IMR-90 (cell line): ENCODE measurements at regions not wholly inside any gene's neighbourhood (a gene's known extent, or its start where the extent isn't known, plus 50 kb on each side); places are given as distances from the start of the nearest gene placed in this dataset.

ENCODE experiments used
- ATAC-seq: fragments of 200-7000 bp; cut with Tn5 transposase; 2 replicates; pipeline ENCODE4 v1.9.1; 2020; ENCODE audit warnings: low read depth, mild to moderate bottlenecking, moderate library complexity
- BruUV-seq: library from RNA; stranded (reverse); fragments of 400-500 nt; replicated peaks from 2 replicates; lab custom pipeline; 2021; lab: Mats Ljungman, UMichigan
- CTCF ChIA-PET: fragments of 300-600 bp; formaldehyde crosslinking; extraction: SDS; loops from one replicate; lab custom pipeline; 2021; ENCODE audit warnings: antibody characterized with exemption; lab: Yijun Ruan, JAX
- POLR2A ChIA-PET: fragments of 300-600 bp; sonication (Branson Sonifier 250); formaldehyde crosslinking; loops from one replicate; lab custom pipeline; 2022; ENCODE audit warnings: antibody characterized with exemption; ENCODE audit not compliant: unreplicated experiment; lab: Charles Lee
- DNase-seq: peaks from one replicate; pipeline ENCODE4 v3.0.0; 2013
- H2AFZ ChIP-seq: replicated peaks from 2 replicates; pipeline ENCODE3; 2013; ENCODE audit warnings: low read length, mild to moderate bottlenecking; ENCODE audit not compliant: poor library complexity
- H2AK5ac ChIP-seq: 2 replicates; pipeline ENCODE4 v1.6.1; 2013; ENCODE audit warnings: low read depth, low read length, inconsistent platforms
- H2AK9ac ChIP-seq: replicated peaks from 2 replicates; pipeline ENCODE3; 2013; ENCODE audit warnings: mild to moderate bottlenecking, low read depth, low read length, moderate library complexity; ENCODE audit not compliant: poor library complexity
- H2BK120ac ChIP-seq: 2 replicates; pipeline ENCODE4 v1.6.1; 2013; ENCODE audit warnings: low read depth, low read length, inconsistent platforms
- H2BK15ac ChIP-seq: 3 replicates; pipeline ENCODE4 v1.6.1; 2013; ENCODE audit warnings: low read depth, low read length, inconsistent platforms
- H2BK20ac ChIP-seq: 2 replicates; pipeline ENCODE4 v1.6.1; 2013; ENCODE audit warnings: low read depth, mild to moderate bottlenecking, inconsistent platforms, low read length, moderate library complexity
- H2BK5ac ChIP-seq: 2 replicates; pipeline ENCODE4 v1.6.1; 2013; ENCODE audit warnings: mild to moderate bottlenecking, low read depth, low read length, inconsistent platforms; ENCODE audit not compliant: poor library complexity, severe bottlenecking
- H3K14ac ChIP-seq: replicated peaks from 2 replicates; pipeline ENCODE4 v1.6.1; 2013; ENCODE audit warnings: low read depth, low read length, inconsistent platforms
- H3K18ac ChIP-seq: 2 replicates; pipeline ENCODE4 v1.6.1; 2013; ENCODE audit warnings: low read depth, low read length, control low read depth
- H3K23ac ChIP-seq: 2 replicates; pipeline ENCODE4 v1.6.1; 2013; ENCODE audit warnings: low read depth, low read length, inconsistent platforms
- H3K27ac ChIP-seq: 2 replicates; pipeline ENCODE4 v1.5.1; 2013; ENCODE audit warnings: mild to moderate bottlenecking, control low read depth, low read length; ENCODE audit not compliant: insufficient read depth
- H3K27me3 ChIP-seq: 2 replicates; pipeline ENCODE4 v1.6.1; 2013; ENCODE audit warnings: low read length; ENCODE audit not compliant: control insufficient read depth, insufficient read depth
- H3K36me3 ChIP-seq: 2 replicates; pipeline ENCODE4 v1.6.1; 2013; ENCODE audit warnings: low read length, mixed read lengths; ENCODE audit not compliant: control insufficient read depth, insufficient read depth
- H3K4ac ChIP-seq: 2 replicates; pipeline ENCODE4 v1.6.1; 2013; ENCODE audit warnings: low read depth, low read length, inconsistent platforms
- H3K4me1 ChIP-seq: 2 replicates; pipeline ENCODE4 v1.6.1; 2013; ENCODE audit warnings: low read length, mixed read lengths; ENCODE audit not compliant: control insufficient read depth, insufficient read depth
- H3K4me2 ChIP-seq: 2 replicates; pipeline ENCODE4 v1.6.1; 2013; ENCODE audit warnings: low read depth, mild to moderate bottlenecking, control low read depth, low read length, moderate library complexity
- H3K4me3 ChIP-seq: 2 replicates; pipeline ENCODE4 v1.5.1; 2013; ENCODE audit warnings: low read depth, mild to moderate bottlenecking, control low read depth, low read length, moderate library complexity; ENCODE audit not compliant: insufficient read depth
- H3K56ac ChIP-seq: 2 replicates; pipeline ENCODE4 v1.6.1; 2013; ENCODE audit warnings: low read length, inconsistent platforms; ENCODE audit not compliant: insufficient read depth; ENCODE audit errors: extremely low read depth
- H3K79me1 ChIP-seq, 2 experiments: 2 replicates each; pipeline ENCODE4 v1.6.1; 2013; ENCODE audit warnings: low read length in 2 of 2, inconsistent platforms in 1 of 2, low read depth in 1 of 2
- H3K9ac ChIP-seq: 2 replicates; pipeline ENCODE4 v1.6.1; 2013; ENCODE audit warnings: low read depth, low read length, control low read depth
- H3K9me1 ChIP-seq: 2 replicates; pipeline ENCODE4 v1.6.1; 2013; ENCODE audit warnings: low read length, inconsistent platforms; ENCODE audit not compliant: insufficient read depth
- H3K9me3 ChIP-seq: 2 replicates; pipeline ENCODE4 v1.6.1; 2013; ENCODE audit warnings: low read length; ENCODE audit not compliant: control insufficient read depth, insufficient read depth
- H4K20me1 ChIP-seq: 2 replicates; pipeline ENCODE4 v1.6.1; 2013; ENCODE audit warnings: low read length, inconsistent platforms; ENCODE audit not compliant: insufficient read depth
- H4K5ac ChIP-seq: 2 replicates; pipeline ENCODE4 v1.6.1; 2013; ENCODE audit warnings: mild to moderate bottlenecking, low read depth, low read length, control low read depth
- H4K8ac ChIP-seq, 2 experiments: 2 replicates each; pipeline ENCODE4 v1.6.1; 2013; ENCODE audit warnings: low read depth in 2 of 2, low read length in 2 of 2, control low read depth in 1 of 2, inconsistent platforms in 1 of 2
- H4K91ac ChIP-seq: 2 replicates; pipeline ENCODE4 v1.6.1; 2013; ENCODE audit warnings: low read depth, low read length, inconsistent platforms; ENCODE audit not compliant: insufficient read depth
- CHD1 ChIP-seq: IDR thresholded peaks from 2 replicates; pipeline ENCODE4 v1.6.1; 2012; ENCODE audit warnings: low read depth, low read length, improper control_type of control experiment
- MAFK ChIP-seq: IDR thresholded peaks from 2 replicates; pipeline ENCODE4 v1.6.1; 2012; ENCODE audit warnings: low read depth, low read length, improper control_type of control experiment
- MXI1 ChIP-seq: IDR thresholded peaks from 2 replicates; pipeline ENCODE4 v1.6.1; 2012; ENCODE audit warnings: low read depth, mild to moderate bottlenecking, low read length, moderate library complexity, borderline replicate concordance
- NFE2L2 ChIP-seq: fragments of 150-350 bp; IDR thresholded peaks from 2 replicates; pipeline ENCODE4 v1.6.1; 2016; ENCODE audit warnings: low read depth, mild to moderate bottlenecking, low read length
- RAD21 ChIP-seq: IDR thresholded peaks from 2 replicates; pipeline ENCODE4 v1.6.1; 2012; ENCODE audit warnings: low read length, improper control_type of control experiment
- RCOR1 ChIP-seq: IDR thresholded peaks from 2 replicates; pipeline ENCODE4 v1.6.1; 2012; ENCODE audit warnings: mild to moderate bottlenecking, low read length, improper control_type of control experiment; ENCODE audit not compliant: insufficient replicate concordance
- SMC3 ChIP-seq: fragments of 150-350 bp; IDR thresholded peaks from 2 replicates; pipeline ENCODE4 v1.6.1; 2016; ENCODE audit warnings: low read depth, mild to moderate bottlenecking, antibody characterized with exemption, low read length, moderate library complexity
- WGBS, 2 experiments: methylation state at CpG; one replicate each; pipeline versions ENCODE4 v1.1.5 to v1.1.7; 2013; ENCODE audit warnings: missing lambda C conversion rate in 2 of 2; ENCODE audit not compliant: insufficient read length in 1 of 2; ENCODE audit errors: extremely low coverage in 2 of 2; 5-methylcytosine and 5-hydroxymethylcytosine counted together
- dilution Hi-C: fragments of 300-500 bp; cut with HindIII; formaldehyde crosslinking; loops from one replicate; pipeline ENCODE4 v1.14.3; 2018; ENCODE audit warnings: low sequenced_read_pairs; ENCODE audit not compliant: unreplicated experiment
- in situ Hi-C: fragments of 300-500 bp; cut with MboI; formaldehyde crosslinking; loops from 3 replicates; pipeline ENCODE4 v1.14.3; 2019; ENCODE audit warnings: low sequenced_read_pairs, inconsistent platforms, mixed read lengths
- intact Hi-C: fragments of 100-400 bp; cut with micrococcal nuclease; formaldehyde crosslinking; loops from 2 replicates; pipeline ENCODE4 v1.10.0; 2022
- TF ChIP-seq, protein P1 (sequence below): conservative IDR thresholded peaks from 2 replicates; pipeline ENCODE4 v1.5.1; 2012; ENCODE audit warnings: mild to moderate bottlenecking, low read depth, low read length, improper control_type of control experiment

DNA sequence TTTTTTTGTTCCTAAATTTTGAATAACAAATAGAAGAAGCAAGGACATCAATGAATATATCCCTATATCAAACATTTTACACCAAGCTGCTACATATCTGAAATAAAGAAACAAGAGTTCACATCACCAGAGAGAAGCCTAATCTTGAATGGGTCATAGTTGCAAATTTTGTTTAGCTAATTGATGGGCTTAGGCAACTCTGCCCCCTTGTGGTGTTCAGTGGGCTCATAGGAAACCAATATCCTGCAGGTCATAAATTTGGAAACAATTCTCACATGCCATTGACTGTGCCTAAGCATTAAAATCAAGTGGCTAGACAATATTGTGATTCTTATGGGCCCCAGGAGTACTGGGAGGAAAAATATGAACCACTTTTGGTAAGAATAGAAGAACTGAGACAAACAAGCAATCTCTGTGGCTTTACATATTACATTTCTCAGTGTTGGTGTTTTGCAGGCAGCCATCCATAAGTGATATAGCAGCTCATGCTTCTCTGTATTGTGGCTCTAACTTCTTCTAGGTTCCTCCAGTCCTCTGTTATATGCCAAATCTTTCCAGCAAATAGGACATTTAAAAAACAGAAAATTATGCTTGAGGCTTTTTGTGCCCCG lies 1262.8 kb upstream of the PRMT6 start:
- Histone ChIP-seq H2BK15ac (no peak overlapping the region), H2AK9ac (no peak overlapping the region), H2AK5ac (no peak overlapping the region), H3K14ac (no peak overlapping the region), H4K20me1 (no peaks in the 10 kb centered on the region), H2AFZ (no peak overlapping the region), H4K91ac (no peak overlapping the region), H4K5ac (no peak overlapping the region), H3K27me3 (no peaks in the 10 kb centered on the region), H3K4ac (no peak overlapping the region), H3K4me1 (no peaks in the 10 kb centered on the region), H4K8ac (no peak overlapping the region), H3K36me3 (no peaks in the 10 kb centered on the region), H3K79me1 (no peaks in the 10 kb centered on the region), H2BK120ac (no peak overlapping the region), H3K56ac (no peak overlapping the region), H3K4me3 (no peak overlapping the region), H3K9me3 (peaks cover 1% of the 10 kb centered on the region), H3K9me1 (no peaks in the 10 kb centered on the region), H3K23ac (no peak overlapping the region), H3K9ac (no peak overlapping the region), H3K18ac (no peak overlapping the region), H2BK5ac (no peak overlapping the region), H3K4me2 (no peak overlapping the region), H2BK20ac (no peak overlapping the region), H3K27ac (no peak overlapping the region)
- in situ Hi-C loops (no loop called here), intact Hi-C loops (loop anchor here (10.0 kb wide), 1 partner anchor 1009 kb away; no protein-coding TSS in a partner anchor), dilution Hi-C loops (no loop called here)
- ChIA-PET POLR2A (no interaction called here), CTCF (no interaction called here)
- WGBS, 2 experiments = no CpG with 5 or more reads among the region's 1 CpG
- DNase-seq = no peak
- no peak for ATAC-seq
- BruUV-seq = no TSS peak
- TF ChIP-seq NFE2L2 (no peak), CHD1 (no peak), RAD21 (peak; percentile 45), MXI1 (no peak), MAFK (no peak), RCOR1 (no peak), SMC3 (peak; percentile 27; the same call in 1 of the 2 replicates)
- TF ChIP-seq, protein P1, sequence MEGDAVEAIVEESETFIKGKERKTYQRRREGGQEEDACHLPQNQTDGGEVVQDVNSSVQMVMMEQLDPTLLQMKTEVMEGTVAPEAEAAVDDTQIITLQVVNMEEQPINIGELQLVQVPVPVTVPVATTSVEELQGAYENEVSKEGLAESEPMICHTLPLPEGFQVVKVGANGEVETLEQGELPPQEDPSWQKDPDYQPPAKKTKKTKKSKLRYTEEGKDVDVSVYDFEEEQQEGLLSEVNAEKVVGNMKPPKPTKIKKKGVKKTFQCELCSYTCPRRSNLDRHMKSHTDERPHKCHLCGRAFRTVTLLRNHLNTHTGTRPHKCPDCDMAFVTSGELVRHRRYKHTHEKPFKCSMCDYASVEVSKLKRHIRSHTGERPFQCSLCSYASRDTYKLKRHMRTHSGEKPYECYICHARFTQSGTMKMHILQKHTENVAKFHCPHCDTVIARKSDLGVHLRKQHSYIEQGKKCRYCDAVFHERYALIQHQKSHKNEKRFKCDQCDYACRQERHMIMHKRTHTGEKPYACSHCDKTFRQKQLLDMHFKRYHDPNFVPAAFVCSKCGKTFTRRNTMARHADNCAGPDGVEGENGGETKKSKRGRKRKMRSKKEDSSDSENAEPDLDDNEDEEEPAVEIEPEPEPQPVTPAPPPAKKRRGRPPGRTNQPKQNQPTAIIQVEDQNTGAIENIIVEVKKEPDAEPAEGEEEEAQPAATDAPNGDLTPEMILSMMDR = peak; percentile 37
